Sigmoid colon (tissue), 6 donors: ENCODE measurements at regions not wholly inside any gene's neighbourhood (a gene's known extent, or its start where the extent isn't known, plus 50 kb on each side); places are given as distances from the start of the nearest gene placed in this dataset.

ENCODE experiments used
- DNase-seq: peaks from one replicate; pipeline ENCODE4 v3.0.0-alpha.2; 2019
- H3K27ac ChIP-seq, 4 donors: fragments of 200-600 bp; sonication (generic); one replicate each; pipeline ENCODE4 v1.5.1; 2016 to 2019; ENCODE audit warnings: mild to moderate bottlenecking in 1 of 4
- H3K27me3 ChIP-seq, 3 donors: fragments of 200-600 bp; sonication (generic); one replicate each; pipeline ENCODE4 v1.5.1; 2019; ENCODE audit warnings: mild to moderate bottlenecking in 1 of 3
- H3K36me3 ChIP-seq, 4 donors: fragments of 200-600 bp; sonication (generic); one replicate each; pipeline ENCODE4 v1.5.1; 2016 to 2019
- H3K4me1 ChIP-seq, 4 donors: fragments of 200-600 bp; sonication (generic); one replicate each; pipeline ENCODE4 v1.5.1; 2017 to 2019
- H3K4me3 ChIP-seq, 4 donors: fragments of 200-600 bp; sonication (generic); one replicate each; pipeline ENCODE4 v1.5.1; 2017 to 2019; ENCODE audit warnings: mild to moderate bottlenecking in 2 of 4, moderate library complexity in 1 of 4
- H3K9me3 ChIP-seq, 4 donors: fragments of 200-600 bp in 3 of 4; sonication (generic) in 3 of 4; one replicate each; pipeline versions ENCODE4 v1.5.1 to v1.6.1; 2013 to 2019
- EP300 ChIP-seq, 4 donors: sonication (generic); formaldehyde crosslinking; IDR thresholded peaks; one replicate each; pipeline ENCODE4 v1.6.1; 2017; ENCODE audit warnings: antibody characterized with exemption in 4 of 4
- POLR2A ChIP-seq, 2 donors: fragments of 450-650 bp; IDR thresholded peaks; one replicate each; pipeline ENCODE4 v1.6.1; 2016; ENCODE audit warnings: antibody characterized with exemption in 2 of 2, mild to moderate bottlenecking in 2 of 2, moderate library complexity in 2 of 2
- POLR2AphosphoS5 ChIP-seq, 4 donors: sonication (generic); formaldehyde crosslinking; IDR thresholded peaks; one replicate each; pipeline ENCODE4 v1.6.1; 2017; ENCODE audit warnings: antibody characterized with exemption in 4 of 4
- WGBS, 2 donors: extraction: QIAGEN DNeasy Blood & Tissue Kit; methylation state at CpG; one replicate each; pipeline ENCODE4 v1.1.7; 2013; 5-methylcytosine and 5-hydroxymethylcytosine counted together
- intact Hi-C: fragments of 100-400 bp; cut with DNase I; formaldehyde crosslinking; loops from one replicate; pipeline ENCODE4 v1.15.1; 2023
- TF ChIP-seq, protein P1 (sequence below), 4 experiments: fragments of 450-650 bp in 3 of 4; fragments of 200-600 bp in 1 of 4; IDR thresholded peaks; one replicate each; pipeline ENCODE4 v1.5.1; 2016 to 2019; ENCODE audit warnings: antibody characterized with exemption in 4 of 4, mild to moderate bottlenecking in 3 of 4, moderate library complexity in 2 of 4
- donor health status: healthy with polysubstance abuse.
- donor health status: healthy.

DNA sequence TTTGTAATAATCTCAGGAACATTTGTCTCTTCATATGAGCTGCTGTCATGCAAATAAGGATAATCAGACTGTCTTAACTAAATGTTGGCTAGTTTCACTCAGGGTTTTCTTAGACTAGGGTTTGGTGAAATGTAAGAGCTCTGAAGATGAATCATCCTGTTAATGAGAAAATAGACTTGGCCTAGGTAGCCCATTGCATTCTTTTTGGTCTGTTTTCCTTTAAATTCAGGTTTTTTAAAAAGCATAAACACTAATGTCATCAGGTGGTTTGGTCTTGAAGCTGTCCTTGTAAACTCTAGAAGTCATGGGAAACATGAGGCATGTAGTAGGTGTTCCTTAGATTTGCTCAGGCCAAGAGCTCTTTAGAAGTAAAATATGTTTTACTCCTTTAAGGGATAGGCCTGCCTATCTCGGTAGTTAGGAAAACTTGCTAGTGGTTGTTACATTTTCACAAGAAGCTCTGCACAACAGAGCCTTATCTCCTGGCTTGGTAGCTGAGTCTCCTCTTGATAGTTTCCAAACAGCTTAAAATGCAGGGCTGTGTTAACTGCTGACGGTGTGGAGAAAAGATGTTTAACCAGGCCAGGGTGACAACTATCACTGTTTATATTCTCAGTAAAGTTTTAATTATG is 62.0 kb upstream of the C1QTNF9B start:
- no peak overlapping the region for H3K4me3 ChIP-seq
- H3K27ac ChIP-seq: no peak overlapping the region
- WGBS, 2 donors: 65 to 75% methylated on average over 2 of the region's 2 CpGs
- H3K9me3 ChIP-seq: no peaks in the 10 kb centered on the region
- DNase-seq: no peak
- no peaks in the 10 kb centered on the region for H3K27me3 ChIP-seq
- H3K4me1 ChIP-seq: peaks cover 0 to 13% (median 0%) of the 10 kb centered on the region in 4 donors
- TF ChIP-seq POLR2A (IDR thresholded peaks at IDR 0.05): no peak
- TF ChIP-seq, protein P1, sequence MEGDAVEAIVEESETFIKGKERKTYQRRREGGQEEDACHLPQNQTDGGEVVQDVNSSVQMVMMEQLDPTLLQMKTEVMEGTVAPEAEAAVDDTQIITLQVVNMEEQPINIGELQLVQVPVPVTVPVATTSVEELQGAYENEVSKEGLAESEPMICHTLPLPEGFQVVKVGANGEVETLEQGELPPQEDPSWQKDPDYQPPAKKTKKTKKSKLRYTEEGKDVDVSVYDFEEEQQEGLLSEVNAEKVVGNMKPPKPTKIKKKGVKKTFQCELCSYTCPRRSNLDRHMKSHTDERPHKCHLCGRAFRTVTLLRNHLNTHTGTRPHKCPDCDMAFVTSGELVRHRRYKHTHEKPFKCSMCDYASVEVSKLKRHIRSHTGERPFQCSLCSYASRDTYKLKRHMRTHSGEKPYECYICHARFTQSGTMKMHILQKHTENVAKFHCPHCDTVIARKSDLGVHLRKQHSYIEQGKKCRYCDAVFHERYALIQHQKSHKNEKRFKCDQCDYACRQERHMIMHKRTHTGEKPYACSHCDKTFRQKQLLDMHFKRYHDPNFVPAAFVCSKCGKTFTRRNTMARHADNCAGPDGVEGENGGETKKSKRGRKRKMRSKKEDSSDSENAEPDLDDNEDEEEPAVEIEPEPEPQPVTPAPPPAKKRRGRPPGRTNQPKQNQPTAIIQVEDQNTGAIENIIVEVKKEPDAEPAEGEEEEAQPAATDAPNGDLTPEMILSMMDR (IDR thresholded peaks at IDR 0.05): no peak
- TF ChIP-seq EP300 (IDR thresholded peaks at IDR 0.05): no peak
- TF ChIP-seq POLR2AphosphoS5 (IDR thresholded peaks at IDR 0.05): no peak
- intact Hi-C loops: no loop called here
- no peaks in the 10 kb centered on the region for H3K36me3 ChIP-seq

DNA sequence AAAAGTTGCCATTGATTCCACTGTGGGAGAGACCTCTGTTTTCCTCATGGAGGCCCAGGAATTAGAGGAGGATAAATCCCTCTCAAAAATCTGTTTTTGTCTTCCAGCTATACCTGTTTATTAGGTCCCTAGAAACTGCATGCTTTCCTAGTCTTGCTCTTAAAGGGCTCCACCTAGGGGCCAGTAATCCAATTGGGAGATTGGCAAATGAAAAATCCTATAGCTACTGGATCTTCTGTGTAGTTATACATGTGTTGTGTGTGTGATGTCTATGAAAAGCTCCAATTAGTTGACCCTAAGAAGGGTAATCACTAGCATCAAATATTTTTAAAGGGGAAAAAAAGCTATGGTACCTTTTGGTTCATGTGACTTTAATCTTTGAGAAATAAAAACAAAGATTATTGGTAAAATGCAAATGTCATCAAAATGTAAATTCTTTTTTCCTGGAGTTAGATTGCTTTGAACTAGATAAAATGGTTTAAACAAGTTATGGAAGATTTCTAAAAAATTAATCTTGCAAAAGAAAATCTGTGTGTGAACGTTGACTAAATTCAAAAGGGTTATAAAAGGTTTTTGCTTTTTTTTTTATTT is 63.4 kb upstream of the C1QTNF9B start:
- intact Hi-C loops: no loop called here
- H3K27ac ChIP-seq: no peak overlapping the region

GRCh38 chr13:23963184-23963931 is 66.1 kb upstream of the C1QTNF9B start:
- Histone ChIP-seq H3K36me3 (no peaks in the 10 kb centered on the region), H3K27me3 (no peaks in the 10 kb centered on the region), H3K9me3 (no peaks in the 10 kb centered on the region), H3K4me3 (no peak overlapping the region), H3K4me1 (peaks cover 0 to 12% (median 11%) of the 10 kb centered on the region in 4 donors), H3K27ac (no peak overlapping the region)
- WGBS, 2 donors: 47 to 78% methylated on average over 7 of the region's 7 CpGs
- intact Hi-C loops: no loop called here
- TF ChIP-seq, protein P1 (IDR thresholded peaks at IDR 0.05): no peak
- TF ChIP-seq POLR2A (IDR thresholded peaks at IDR 0.05) (no peak), EP300 (IDR thresholded peaks at IDR 0.05) (no peak), POLR2AphosphoS5 (IDR thresholded peaks at IDR 0.05) (no peak)
- DNase-seq: no peak

More for the DNA sequence above, 63.4 kb upstream of the C1QTNF9B start:
- Histone ChIP-seq H3K27me3 (no peaks in the 10 kb centered on the region), H3K4me1 (peaks cover 0 to 13% (median 0%) of the 10 kb centered on the region in 4 donors), H3K36me3 (no peaks in the 10 kb centered on the region), H3K4me3 (no peak overlapping the region), H3K9me3 (no peaks in the 10 kb centered on the region)
- DNase-seq: no peak
- TF ChIP-seq, protein P1 (IDR thresholded peaks at IDR 0.05): peak in 3 of 4 experiments; percentile 14 to 44 (median 18)
- TF ChIP-seq POLR2AphosphoS5 (IDR thresholded peaks at IDR 0.05): no peak
- 74 to 81% methylated on average over 1 of the region's 1 CpG for WGBS, 2 donors

DNA sequence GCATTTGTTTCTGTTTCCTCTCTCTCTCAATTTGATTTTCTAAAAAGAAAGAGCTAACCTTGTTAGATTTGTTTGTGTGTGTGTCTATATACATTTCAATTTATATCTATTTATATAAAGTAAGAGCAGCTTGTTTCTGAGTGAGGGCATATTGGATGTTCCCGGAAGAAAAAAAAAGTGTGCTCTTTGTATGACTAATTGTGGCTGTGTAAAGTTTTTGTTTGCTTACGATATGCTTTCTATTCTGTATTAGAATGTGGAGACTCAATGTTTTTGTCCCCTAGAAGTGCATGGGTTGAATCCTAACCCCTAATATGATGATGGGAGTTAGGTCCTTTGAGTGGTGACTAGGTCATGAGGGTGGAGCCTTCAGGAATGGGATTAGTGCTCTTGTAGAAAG is 66.6 kb upstream of the C1QTNF9B start:
- 6 to 47% methylated on average over 2 of the region's 2 CpGs for WGBS, 2 donors
- TF ChIP-seq POLR2A (IDR thresholded peaks at IDR 0.05): no peak
- no peak for TF ChIP-seq POLR2AphosphoS5 (IDR thresholded peaks at IDR 0.05)
- TF ChIP-seq EP300 (IDR thresholded peaks at IDR 0.05): no peak
- TF ChIP-seq, protein P1 (IDR thresholded peaks at IDR 0.05): no peak
- Histone ChIP-seq H3K9me3 (no peaks in the 10 kb centered on the region), H3K27ac (no peak overlapping the region), H3K4me1 (peaks cover 0 to 12% (median 11%) of the 10 kb centered on the region in 4 donors), H3K27me3 (no peaks in the 10 kb centered on the region), H3K36me3 (no peaks in the 10 kb centered on the region), H3K4me3 (no peak overlapping the region)
- no peak for DNase-seq
- intact Hi-C loops: no loop called here
